ENCODE measurements at regions not wholly inside any gene's neighbourhood (a gene's known extent, or its start where the extent isn't known, plus 50 kb on each side); places are given as distances from the start of the nearest gene placed in this dataset.

- TF ChIP-seq POLR2AphosphoS5 (IDR thresholded peaks at IDR 0.05; ENCODE audit: insufficient read depth, low read depth, low read length) (no peak), POLR2A (IDR thresholded peaks at IDR 0.05; ENCODE audit: low read depth, low read length) (no peak), EZH2 (IDR thresholded peaks at IDR 0.05; ENCODE audit: borderline replicate concordance, low read depth, low read length, severe bottlenecking) (no peak), CTCF (IDR thresholded peaks at IDR 0.05; ENCODE audit: extremely low read depth in 1 of 2, insufficient read depth in 1 of 2, low read depth in 1 of 2, low read length in 2 of 2) (no peak), JUN (IDR thresholded peaks at IDR 0.05; ENCODE audit: borderline replicate concordance, insufficient read depth, insufficient read length, low read depth) (no peak), MAX (IDR thresholded peaks at IDR 0.05; ENCODE audit: insufficient read depth, insufficient read length) (no peak), MYC (IDR thresholded peaks at IDR 0.05; ENCODE audit: low read depth, low read length) (no peak), GATA2 (IDR thresholded peaks at IDR 0.05; ENCODE audit: insufficient read depth, insufficient read length, low read depth, low read length) (no peak)
Observed at GRCh38 chr20:58069207-58069606, 159.2 kb downstream of the ANKRD60 start.
